Pancreas (tissue), 10 donors: ENCODE measurements at regions not wholly inside any gene's neighbourhood (a gene's known extent, or its start where the extent isn't known, plus 50 kb on each side); places are given as distances from the start of the nearest gene placed in this dataset.

Experiments
- ATAC-seq, 4 donors: fragments of 200-7000 bp; cut with Tn5 transposase; one replicate each; pipeline versions ENCODE4 v1.8.0 to v1.9.1; 2020; ENCODE audit warnings: mild to moderate bottlenecking in 4 of 4, moderate library complexity in 4 of 4
- DNase-seq, 6 donors: peaks; one replicate each; pipeline ENCODE4 v3.0.0-alpha.2; 2020
- FAIRE-seq: peaks from 2 replicates; lab custom pipeline; 2012; peaks lifted over from hg19 to GRCh38; lab: Jason Lieb, UNC
- H3K27ac ChIP-seq, 4 donors: fragments of 200-600 bp; sonication (generic); 1 replicate in 3 of 4; 2 replicates in 1 of 4; pipeline versions ENCODE4 v1.5.0 to v1.8.0; 2020
- H3K27me3 ChIP-seq, 4 donors: fragments of 200-600 bp; one replicate each; pipeline ENCODE4 v1.8.0; 2021
- H3K36me3 ChIP-seq, 3 donors: fragments of 200-600 bp; sonication (generic) in 1 of 3; one replicate each; pipeline versions ENCODE4 v1.5.0 to v1.8.0; 2020 to 2021
- H3K4me1 ChIP-seq, 3 donors: fragments of 200-600 bp; one replicate each; pipeline ENCODE4 v1.8.0; 2021
- H3K4me3 ChIP-seq, 4 donors: fragments of 200-600 bp; sonication (generic) in 2 of 4; one replicate each; pipeline versions ENCODE4 v1.5.0 to v1.8.0; 2020 to 2021
- H3K9me3 ChIP-seq, 4 donors: fragments of 200-600 bp; one replicate each; pipeline ENCODE4 v1.8.0; 2021
- CTCF ChIP-seq, 4 donors: fragments of 200-600 bp; sonication (generic) in 3 of 4; IDR thresholded peaks; one replicate each; pipeline versions ENCODE4 v1.5.0 to v1.8.0; 2021; ENCODE audit warnings: antibody characterized with exemption in 4 of 4
- WGBS, 2 donors: extraction: QIAGEN DNeasy Blood & Tissue Kit; methylation state at CpG; one replicate each; pipeline ENCODE4 v1.1.7; 2013; 5-methylcytosine and 5-hydroxymethylcytosine counted together
- intact Hi-C, 3 donors: fragments of 100-400 bp; cut with DNase I; formaldehyde crosslinking; loops; one replicate each; pipeline versions ENCODE4 v1.11.1 to v1.14.2; 2022
- donor health status: healthy with polysubstance abuse.
- donor health status: DM: no; HTN: no; CAD: no; lungs with moderate emphysema.
- donor health status: DM: no; HTN: no; CAD: no.
- donor health status: control.
- donor health status: control.
- donor health status: Bipolar disorder and iron deficiency.
- donor health status: DM: yes; HTN: yes; CAD: no.
- donor health status: DM: no; HTN: no; CAD: no.
- donor health status: DM: no; HTN: no; CAD: no.
- donor health status: DM: yes; HTN: yes; CAD: no.

GRCh38 chr11:79807506-79807905 is 366.7 kb upstream of the TENM4 start:
- H3K27me3 ChIP-seq = no peaks in the 10 kb centered on the region
- WGBS, 2 donors = 71 to 75% methylated on average over 2 of the region's 2 CpGs
- no peak for FAIRE-seq
- peaks cover 0 to 3% (median 0%) of the 10 kb centered on the region in 3 donors for H3K4me1 ChIP-seq
- H3K4me3 ChIP-seq = no peak overlapping the region
- intact Hi-C loops = no loop called here
- H3K36me3 ChIP-seq = no peaks in the 10 kb centered on the region
- no peak overlapping the region for H3K27ac ChIP-seq
- H3K9me3 ChIP-seq = no peaks in the 10 kb centered on the region
- DNase-seq = no peak
- ATAC-seq = no peak
- TF ChIP-seq CTCF (IDR thresholded peaks at IDR 0.05) = no peak

GRCh38 chr11:79796704-79797103 is 355.9 kb upstream of the TENM4 start:
- no peaks in the 10 kb centered on the region for H3K4me1 ChIP-seq
- WGBS, 2 donors = 71 to 75% methylated on average over 1 of the region's 1 CpG
- FAIRE-seq (no peak), ATAC-seq (no peak), DNase-seq (no peak)
- no peak overlapping the region for H3K4me3 ChIP-seq
- no peaks in the 10 kb centered on the region for H3K36me3 ChIP-seq
- no peaks in the 10 kb centered on the region for H3K27me3 ChIP-seq
- H3K27ac ChIP-seq = no peak overlapping the region
- intact Hi-C loops = no loop called here
- no peaks in the 10 kb centered on the region for H3K9me3 ChIP-seq
- no peak for TF ChIP-seq CTCF (IDR thresholded peaks at IDR 0.05)

- no peaks in the 10 kb centered on the region for H3K27me3 ChIP-seq
- 48 to 67% methylated on average over 4 of the region's 4 CpGs for WGBS, 2 donors
- H3K27ac ChIP-seq = no peak overlapping the region
- no peak for TF ChIP-seq CTCF (IDR thresholded peaks at IDR 0.05)
- no peaks in the 10 kb centered on the region for H3K9me3 ChIP-seq
- H3K4me3 ChIP-seq = no peak overlapping the region
- no peak for ATAC-seq
- H3K4me1 ChIP-seq = no peaks in the 10 kb centered on the region
- FAIRE-seq = no peak
- intact Hi-C loops = no loop called here
- H3K36me3 ChIP-seq = no peaks in the 10 kb centered on the region
- DNase-seq = no peak
These were observed 353.9 kb upstream of the TENM4 start for GRCh38 chr11:79794484-79795393.

- WGBS, 2 donors = 48 to 49% methylated on average over 3 of the region's 3 CpGs
- DNase-seq = no peak
- ATAC-seq = no peak
- H3K9me3 ChIP-seq = no peaks in the 10 kb centered on the region
- no peak overlapping the region for H3K4me3 ChIP-seq
- H3K36me3 ChIP-seq = no peaks in the 10 kb centered on the region
- no peak for FAIRE-seq
- TF ChIP-seq CTCF (IDR thresholded peaks at IDR 0.05) = no peak
- H3K27me3 ChIP-seq = no peaks in the 10 kb centered on the region
- intact Hi-C loops = no loop called here
- no peaks in the 10 kb centered on the region for H3K4me1 ChIP-seq
- H3K27ac ChIP-seq = no peak overlapping the region
These were observed 353.2 kb upstream of the TENM4 start for GRCh38 chr11:79794057-79794456.

GRCh38 chr11:79786961-79787360 is 346.1 kb upstream of the TENM4 start:
- H3K4me3 ChIP-seq = no peak overlapping the region
- intact Hi-C loops = no loop called here
- FAIRE-seq = no peak

More at GRCh38 chr11:79786961-79787360, 346.1 kb upstream of the TENM4 start:
- no peaks in the 10 kb centered on the region for H3K27me3 ChIP-seq
- 41 to 55% methylated on average over 1 of the region's 1 CpG for WGBS, 2 donors
- H3K9me3 ChIP-seq = no peaks in the 10 kb centered on the region
- no peaks in the 10 kb centered on the region for H3K4me1 ChIP-seq
- ATAC-seq (no peak), DNase-seq (no peak)
- H3K27ac ChIP-seq = no peak overlapping the region
- TF ChIP-seq CTCF (IDR thresholded peaks at IDR 0.05) = no peak
- H3K36me3 ChIP-seq = no peaks in the 10 kb centered on the region
